ENCODE measurements at regions not wholly inside any gene's neighbourhood (a gene's known extent, or its start where the extent isn't known, plus 50 kb on each side); places are given as distances from the start of the nearest gene placed in this dataset.
"Not testable (repeated sequence)": the region's sequence is repeated elsewhere in the genome, so short reads cannot be mapped to it uniquely, and the experiment has no call there.

DNA sequence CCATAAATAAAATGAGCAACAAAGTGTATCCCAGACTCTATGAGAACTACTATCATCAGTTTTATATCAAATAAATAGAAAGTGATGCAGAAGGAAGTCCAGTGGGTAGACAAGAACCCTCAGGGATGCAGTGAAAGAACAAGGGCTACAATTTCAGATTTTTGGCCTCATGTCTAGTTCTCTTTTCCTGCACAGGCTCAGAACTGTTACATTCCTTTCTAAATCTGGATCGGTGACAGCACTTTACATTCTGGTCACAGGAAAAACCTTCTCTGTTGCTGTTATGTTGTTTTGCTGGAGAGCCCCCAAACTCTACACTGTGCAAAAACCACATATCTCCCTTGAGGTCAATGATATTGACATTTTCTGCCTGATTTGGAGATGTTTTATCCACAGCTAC, 108.8 kb upstream of the ANO5 start:
- intact Hi-C loops (cut with DNase I) = no loop called here
- H3K4me3 ChIP-seq = no peak overlapping the region
- no peaks in the 10 kb centered on the region for H3K36me3 ChIP-seq
- DNase-seq (ENCODE audit: extremely low spot score in 2 of 2) = no peak
- TF ChIP-seq POLR2AphosphoS5 (IDR thresholded peaks at IDR 0.05; ENCODE audit: insufficient read depth in 1 of 2, low read depth in 1 of 2) = no peak
- TF ChIP-seq POLR2A (IDR thresholded peaks at IDR 0.05) = no peak
- TF ChIP-seq, protein P1, sequence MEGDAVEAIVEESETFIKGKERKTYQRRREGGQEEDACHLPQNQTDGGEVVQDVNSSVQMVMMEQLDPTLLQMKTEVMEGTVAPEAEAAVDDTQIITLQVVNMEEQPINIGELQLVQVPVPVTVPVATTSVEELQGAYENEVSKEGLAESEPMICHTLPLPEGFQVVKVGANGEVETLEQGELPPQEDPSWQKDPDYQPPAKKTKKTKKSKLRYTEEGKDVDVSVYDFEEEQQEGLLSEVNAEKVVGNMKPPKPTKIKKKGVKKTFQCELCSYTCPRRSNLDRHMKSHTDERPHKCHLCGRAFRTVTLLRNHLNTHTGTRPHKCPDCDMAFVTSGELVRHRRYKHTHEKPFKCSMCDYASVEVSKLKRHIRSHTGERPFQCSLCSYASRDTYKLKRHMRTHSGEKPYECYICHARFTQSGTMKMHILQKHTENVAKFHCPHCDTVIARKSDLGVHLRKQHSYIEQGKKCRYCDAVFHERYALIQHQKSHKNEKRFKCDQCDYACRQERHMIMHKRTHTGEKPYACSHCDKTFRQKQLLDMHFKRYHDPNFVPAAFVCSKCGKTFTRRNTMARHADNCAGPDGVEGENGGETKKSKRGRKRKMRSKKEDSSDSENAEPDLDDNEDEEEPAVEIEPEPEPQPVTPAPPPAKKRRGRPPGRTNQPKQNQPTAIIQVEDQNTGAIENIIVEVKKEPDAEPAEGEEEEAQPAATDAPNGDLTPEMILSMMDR (IDR thresholded peaks at IDR 0.05) = no peak
- no peaks in the 10 kb centered on the region for H3K27me3 ChIP-seq
- no peak overlapping the region for H3K27ac ChIP-seq
- no peaks in the 10 kb centered on the region for H3K9me3 ChIP-seq
- H3K4me1 ChIP-seq = no peaks in the 10 kb centered on the region

DNA sequence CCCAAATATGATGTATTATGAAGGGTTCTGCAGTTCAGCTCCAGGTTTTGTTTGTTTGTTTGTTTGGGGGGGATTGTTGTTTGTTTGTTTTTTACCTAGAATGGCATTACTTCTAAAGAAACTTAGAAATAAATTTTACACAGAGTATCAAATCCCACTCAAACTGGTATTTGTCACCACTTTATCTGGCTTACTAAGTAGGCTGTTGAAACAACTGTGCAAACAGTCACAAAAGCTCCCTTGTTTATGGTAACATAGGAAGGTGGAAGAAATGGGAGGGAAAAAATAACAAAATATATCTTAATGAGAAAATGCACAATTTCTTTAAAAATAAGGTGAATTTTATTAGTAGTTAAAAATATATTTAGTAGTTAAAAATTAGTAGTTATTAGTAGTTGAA, 108.3 kb upstream of the ANO5 start:
- intact Hi-C loops (cut with DNase I) = no loop called here
- H3K4me1 ChIP-seq = no peaks in the 10 kb centered on the region
- no peaks in the 10 kb centered on the region for H3K36me3 ChIP-seq
- H3K27ac ChIP-seq = no peak overlapping the region
- TF ChIP-seq, protein P1 (IDR thresholded peaks at IDR 0.05) = no peak
- no peak for TF ChIP-seq POLR2A (IDR thresholded peaks at IDR 0.05)
- TF ChIP-seq POLR2AphosphoS5 (IDR thresholded peaks at IDR 0.05; ENCODE audit: insufficient read depth in 1 of 2, low read depth in 1 of 2) = no peak
- H3K4me3 ChIP-seq = no peak overlapping the region
- no peaks in the 10 kb centered on the region for H3K27me3 ChIP-seq
- no peak for DNase-seq (ENCODE audit: extremely low spot score in 2 of 2)
- no peaks in the 10 kb centered on the region for H3K9me3 ChIP-seq

DNA sequence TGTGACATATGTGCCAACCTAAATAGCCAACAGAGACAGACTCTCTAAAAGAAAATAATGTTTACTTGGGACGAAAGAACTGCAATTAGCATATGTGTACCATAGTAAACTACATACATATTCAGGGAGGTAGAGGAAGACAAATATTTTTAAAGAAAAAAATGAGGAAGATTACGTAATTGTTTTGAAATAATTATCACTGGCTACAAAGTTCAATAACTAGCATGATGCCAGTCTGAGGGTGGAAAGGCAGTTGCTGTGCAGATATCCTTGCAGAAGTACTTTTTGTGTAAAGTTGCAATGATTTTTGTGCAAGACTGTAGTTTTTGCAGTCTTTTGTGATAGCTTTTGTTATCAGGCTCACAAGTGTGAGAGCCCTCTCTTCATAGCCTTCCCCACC, 103.3 kb upstream of the ANO5 start:
- H3K27ac ChIP-seq = no peak overlapping the region
- no peak overlapping the region for H3K4me3 ChIP-seq
- intact Hi-C loops (cut with DNase I) = no loop called here
- no peaks in the 10 kb centered on the region for H3K36me3 ChIP-seq
- H3K4me1 ChIP-seq = no peaks in the 10 kb centered on the region
- no peaks in the 10 kb centered on the region for H3K9me3 ChIP-seq
- DNase-seq (ENCODE audit: extremely low spot score in 2 of 2) = no peak
- TF ChIP-seq POLR2AphosphoS5 (IDR thresholded peaks at IDR 0.05; ENCODE audit: insufficient read depth in 1 of 2, low read depth in 1 of 2) (no peak), POLR2A (IDR thresholded peaks at IDR 0.05) (no peak)
- TF ChIP-seq, protein P1 (IDR thresholded peaks at IDR 0.05) = no peak
- H3K27me3 ChIP-seq = no peaks in the 10 kb centered on the region

DNA sequence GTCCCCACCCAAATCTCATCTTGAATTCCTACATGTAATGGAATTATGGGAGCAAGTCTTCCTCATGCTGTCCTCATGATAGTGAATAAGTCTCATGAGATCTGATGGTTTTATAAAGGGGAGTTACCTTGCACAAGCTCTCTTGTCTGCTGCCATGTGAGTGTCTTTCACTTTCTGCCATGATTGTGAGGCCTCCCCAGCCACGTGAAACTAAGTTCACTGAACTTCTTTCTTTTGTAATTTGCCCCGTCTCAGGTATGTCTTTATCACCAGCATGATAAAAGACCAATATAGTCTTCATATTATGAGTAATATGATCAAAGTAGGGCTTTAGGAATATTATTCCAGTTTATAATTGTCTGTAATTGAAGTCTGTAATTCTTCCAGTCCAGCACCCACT, 86.3 kb upstream of the ANO5 start:
- TF ChIP-seq, protein P1 (IDR thresholded peaks at IDR 0.05) = no peak
- H3K9me3 ChIP-seq = no peaks in the 10 kb centered on the region
- intact Hi-C loops (cut with DNase I) = no loop called here
- H3K27me3 ChIP-seq = no peaks in the 10 kb centered on the region
- H3K4me1 ChIP-seq = no peaks in the 10 kb centered on the region
- no peak for DNase-seq (ENCODE audit: extremely low spot score in 2 of 2)
- H3K36me3 ChIP-seq = no peaks in the 10 kb centered on the region
- no peak overlapping the region for H3K4me3 ChIP-seq
- no peak overlapping the region for H3K27ac ChIP-seq

DNA sequence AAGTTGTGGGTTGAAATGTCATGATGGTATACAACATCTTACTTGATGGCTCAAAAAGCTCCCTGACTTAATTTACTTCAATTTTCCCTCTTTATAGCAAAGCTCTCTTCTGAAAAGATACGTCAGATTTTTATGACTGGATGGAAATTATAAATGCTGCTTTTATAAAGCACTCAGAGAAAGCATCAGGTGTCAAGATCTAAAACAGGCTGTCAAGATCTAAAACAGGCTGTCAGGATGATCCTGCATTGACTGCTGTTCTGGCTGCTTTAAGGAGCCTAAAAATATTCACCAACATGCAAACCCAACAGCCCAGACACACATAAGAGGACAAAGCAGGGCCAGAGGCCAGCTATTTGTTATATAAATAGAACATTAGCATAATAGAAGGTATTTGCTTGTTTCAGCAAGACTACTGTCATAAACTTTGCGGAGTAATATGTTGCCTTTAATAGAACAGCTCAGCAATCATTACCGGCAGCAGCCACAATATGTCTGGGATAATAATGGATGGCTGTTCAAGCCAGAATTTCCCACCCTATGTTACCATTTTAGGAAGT, 77.3 kb upstream of the ANO5 start:
- no peak for DNase-seq (ENCODE audit: extremely low spot score in 2 of 2)
- TF ChIP-seq, protein P1 (IDR thresholded peaks at IDR 0.05) = no peak
- no peak for TF ChIP-seq POLR2A (IDR thresholded peaks at IDR 0.05)
- no peak for TF ChIP-seq POLR2AphosphoS5 (IDR thresholded peaks at IDR 0.05; ENCODE audit: insufficient read depth in 1 of 2, low read depth in 1 of 2)

DNA sequence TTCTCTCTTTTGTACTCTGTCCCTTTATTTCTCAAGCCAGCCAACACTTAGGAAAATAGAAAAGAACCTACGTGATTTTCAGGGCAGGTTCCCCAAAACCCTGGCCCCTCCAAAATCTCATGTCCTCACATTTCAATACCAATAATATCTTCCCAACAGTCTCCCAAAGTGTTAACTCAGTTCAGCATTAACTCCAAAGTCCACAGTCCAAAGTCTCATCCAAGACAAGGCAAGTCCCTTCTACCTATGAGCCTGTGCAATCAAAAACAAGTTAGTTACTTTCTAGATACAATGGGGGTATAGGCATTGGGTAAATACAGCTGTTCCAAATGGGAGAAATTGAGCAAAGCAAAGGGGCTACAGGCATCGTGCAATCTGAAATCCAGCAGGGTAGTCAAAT, 64.9 kb upstream of the ANO5 start:
- H3K4me1 ChIP-seq; H3K27me3 ChIP-seq; H3K36me3 ChIP-seq; DNase-seq (ENCODE audit: extremely low spot score in 2 of 2); H3K9me3 ChIP-seq; H3K4me3 ChIP-seq; H3K27ac ChIP-seq; intact Hi-C loops (cut with DNase I): not testable (repeated sequence)

More for the DNA sequence above, 77.3 kb upstream of the ANO5 start:
- Histone ChIP-seq H3K36me3 (no peaks in the 10 kb centered on the region), H3K27ac (no peak overlapping the region), H3K27me3 (no peaks in the 10 kb centered on the region), H3K4me3 (no peak overlapping the region), H3K4me1 (no peaks in the 10 kb centered on the region), H3K9me3 (no peaks in the 10 kb centered on the region)
- intact Hi-C loops (cut with DNase I) = loop anchor here (5.0 kb wide), 1 partner anchor 1793 kb away; no protein-coding TSS in a partner anchor

All from vagina (tissue), 2 donors.